ENCODE measurements at regions not wholly inside any gene's neighbourhood (a gene's known extent, or its start where the extent isn't known, plus 50 kb on each side); places are given as distances from the start of the nearest gene placed in this dataset.

DNA sequence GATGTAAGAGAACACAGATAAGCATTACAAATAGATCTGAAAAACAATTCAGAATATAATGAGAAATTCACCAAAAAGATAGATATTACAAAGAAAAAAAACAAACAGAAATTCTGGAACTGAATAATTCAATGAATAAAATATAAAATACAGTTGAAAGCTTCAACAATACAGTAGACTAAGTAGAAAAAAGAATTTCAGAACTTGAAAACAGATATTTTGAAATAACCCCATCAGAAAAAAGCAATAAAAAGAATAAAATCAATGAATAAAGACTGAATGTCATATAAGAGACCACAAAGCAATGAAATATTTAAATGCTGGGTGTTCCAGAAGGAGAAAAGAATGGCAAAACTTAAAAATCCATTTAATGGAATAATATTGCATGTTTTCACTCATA is 611.4 kb upstream of the GHITM start:
- CTCF ChIA-PET (ENCODE audit: partially characterized antibody) = interaction anchor here (1.2 kb wide), 1 partner anchor 383 kb away, joined by 3 read pairs; no protein-coding TSS in a partner anchor
- TF ChIP-seq SAP30 (IDR thresholded peaks at IDR 0.05; ENCODE audit: insufficient read depth, insufficient replicate concordance, low read length) (no peak), JUN (IDR thresholded peaks at IDR 0.05; ENCODE audit: low read depth, low read length) (no peak), RNF2 (IDR thresholded peaks at IDR 0.05; ENCODE audit: borderline replicate concordance, low read depth, low read length, missing control alignments, poor library complexity, severe bottlenecking) (no peak), CEBPB (IDR thresholded peaks at IDR 0.05; ENCODE audit: low read depth, low read length) (no peak), RBBP5 (IDR thresholded peaks at IDR 0.05; ENCODE audit: borderline replicate concordance, low read depth, low read length) (no peak)

More for the DNA sequence above, 611.4 kb upstream of the GHITM start:
- Histone ChIP-seq H4K20me1 (replicated peaks in 1 of 2; ENCODE audit: control insufficient read depth in 1 of 2, insufficient read depth in 2 of 2, low read length in 2 of 2) (no peaks in the 10 kb centered on the region), H3K27me3 (replicated peaks in 1 of 4; ENCODE audit: control insufficient read depth in 3 of 4, extremely low read depth in 1 of 4, insufficient read depth in 3 of 4, low read length in 3 of 4) (no peaks in the 10 kb centered on the region), H2BK15ac (ENCODE audit: low read length) (no peak overlapping the region), H3K36me3 (ENCODE audit: control insufficient read depth in 2 of 4, insufficient read depth in 4 of 4, low read length in 3 of 4) (no peaks in the 10 kb centered on the region), H2BK20ac (ENCODE audit: low read length) (no peak overlapping the region), H2BK120ac (replicated peaks; ENCODE audit: low read depth, low read length) (no peak overlapping the region), H2AFZ (ENCODE audit: low read length) (no peak overlapping the region), H3K18ac (ENCODE audit: extremely low read depth, low read length) (no peak overlapping the region), H4K5ac (ENCODE audit: insufficient read length, low read depth, low read length) (no peak overlapping the region), H2BK12ac (ENCODE audit: low read depth, low read length) (no peak overlapping the region), H4K91ac (replicated peaks; ENCODE audit: insufficient read length, low read length) (no peak overlapping the region), H3K14ac (ENCODE audit: insufficient read length) (no peak overlapping the region), H3K79me1 (ENCODE audit: low read depth, low read length) (no peaks in the 10 kb centered on the region), H3K4me2 (ENCODE audit: insufficient read depth in 1 of 2, low read depth in 2 of 2, low read length in 2 of 2) (no peak overlapping the region), H3K27ac (ENCODE audit: low read depth, low read length) (no peak overlapping the region), H3K23ac (ENCODE audit: insufficient read length) (no peak overlapping the region), H3K4me3 (ENCODE audit: extremely low read depth in 1 of 4, insufficient read depth in 2 of 4, low read depth in 3 of 4, low read length in 4 of 4) (no peak overlapping the region), H2BK5ac (ENCODE audit: low read depth, low read length) (no peak overlapping the region), H3K9me3 (ENCODE audit: insufficient read depth in 2 of 2, low read depth in 1 of 2, low read length in 1 of 2) (no peaks in the 10 kb centered on the region; a peak in 1 of 4 replicates), H4K8ac (ENCODE audit: extremely low read depth, insufficient read depth, low read length) (no peak overlapping the region), H3K4me1 (replicated peaks in 1 of 4; ENCODE audit: control insufficient read depth in 3 of 4, insufficient read depth in 4 of 4, low read length in 3 of 4) (no peaks in the 10 kb centered on the region), H3K9ac (replicated peaks in 1 of 4; ENCODE audit: extremely low read depth in 1 of 4, low read depth in 3 of 4, low read length in 3 of 4) (no peak overlapping the region), H3K4ac (replicated peaks; ENCODE audit: insufficient read length, low read depth, low read length) (no peak overlapping the region), H3K23me2 (ENCODE audit: low read depth, low read length) (no peaks in the 10 kb centered on the region), H2AK5ac (ENCODE audit: low read depth, low read length) (no peak overlapping the region), H3K56ac (replicated peaks; ENCODE audit: insufficient read length, low read depth, low read length) (no peak overlapping the region), H3K79me2 (ENCODE audit: control insufficient read depth in 1 of 2, insufficient read depth in 2 of 2, low read length in 2 of 2) (no peaks in the 10 kb centered on the region)
- DNase-seq (ENCODE audit: low read depth in 1 of 2, low spot score in 2 of 2) = no peak
- no peak for FAIRE-seq
- POLR2A ChIA-PET (ENCODE audit: partially characterized antibody) = no interaction called here
